IMR-90 (cell line): ENCODE measurements at regions not wholly inside any gene's neighbourhood (a gene's known extent, or its start where the extent isn't known, plus 50 kb on each side); places are given as distances from the start of the nearest gene placed in this dataset.

Experiments used
- ATAC-seq: fragments of 200-7000 bp; cut with Tn5 transposase; 2 replicates; pipeline ENCODE4 v1.9.1; 2020; ENCODE audit warnings: low read depth, mild to moderate bottlenecking, moderate library complexity
- BruUV-seq: library from RNA; stranded (reverse); fragments of 400-500 nt; replicated peaks from 2 replicates; lab custom pipeline; 2021; lab: Mats Ljungman, UMichigan
- CTCF ChIA-PET: fragments of 300-600 bp; formaldehyde crosslinking; extraction: SDS; loops from one replicate; lab custom pipeline; 2021; ENCODE audit warnings: antibody characterized with exemption; lab: Yijun Ruan, JAX
- POLR2A ChIA-PET: fragments of 300-600 bp; sonication (Branson Sonifier 250); formaldehyde crosslinking; loops from one replicate; lab custom pipeline; 2022; ENCODE audit warnings: antibody characterized with exemption; ENCODE audit not compliant: unreplicated experiment; lab: Charles Lee
- DNase-seq: peaks from one replicate; pipeline ENCODE4 v3.0.0; 2013
- H2AFZ ChIP-seq: replicated peaks from 2 replicates; pipeline ENCODE3; 2013; ENCODE audit warnings: low read length, mild to moderate bottlenecking; ENCODE audit not compliant: poor library complexity
- H2AK5ac ChIP-seq: 2 replicates; pipeline ENCODE4 v1.6.1; 2013; ENCODE audit warnings: low read depth, low read length, inconsistent platforms
- H2AK9ac ChIP-seq: replicated peaks from 2 replicates; pipeline ENCODE3; 2013; ENCODE audit warnings: mild to moderate bottlenecking, low read depth, low read length, moderate library complexity; ENCODE audit not compliant: poor library complexity
- H2BK120ac ChIP-seq: 2 replicates; pipeline ENCODE4 v1.6.1; 2013; ENCODE audit warnings: low read depth, low read length, inconsistent platforms
- H2BK15ac ChIP-seq: 3 replicates; pipeline ENCODE4 v1.6.1; 2013; ENCODE audit warnings: low read depth, low read length, inconsistent platforms
- H2BK20ac ChIP-seq: 2 replicates; pipeline ENCODE4 v1.6.1; 2013; ENCODE audit warnings: low read depth, mild to moderate bottlenecking, inconsistent platforms, low read length, moderate library complexity
- H2BK5ac ChIP-seq: 2 replicates; pipeline ENCODE4 v1.6.1; 2013; ENCODE audit warnings: mild to moderate bottlenecking, low read depth, low read length, inconsistent platforms; ENCODE audit not compliant: poor library complexity, severe bottlenecking
- H3K14ac ChIP-seq: replicated peaks from 2 replicates; pipeline ENCODE4 v1.6.1; 2013; ENCODE audit warnings: low read depth, low read length, inconsistent platforms
- H3K18ac ChIP-seq: 2 replicates; pipeline ENCODE4 v1.6.1; 2013; ENCODE audit warnings: low read depth, low read length, control low read depth
- H3K23ac ChIP-seq: 2 replicates; pipeline ENCODE4 v1.6.1; 2013; ENCODE audit warnings: low read depth, low read length, inconsistent platforms
- H3K27ac ChIP-seq: 2 replicates; pipeline ENCODE4 v1.5.1; 2013; ENCODE audit warnings: mild to moderate bottlenecking, control low read depth, low read length; ENCODE audit not compliant: insufficient read depth
- H3K27me3 ChIP-seq: 2 replicates; pipeline ENCODE4 v1.6.1; 2013; ENCODE audit warnings: low read length; ENCODE audit not compliant: control insufficient read depth, insufficient read depth
- H3K36me3 ChIP-seq: 2 replicates; pipeline ENCODE4 v1.6.1; 2013; ENCODE audit warnings: low read length, mixed read lengths; ENCODE audit not compliant: control insufficient read depth, insufficient read depth
- H3K4ac ChIP-seq: 2 replicates; pipeline ENCODE4 v1.6.1; 2013; ENCODE audit warnings: low read depth, low read length, inconsistent platforms
- H3K4me1 ChIP-seq: 2 replicates; pipeline ENCODE4 v1.6.1; 2013; ENCODE audit warnings: low read length, mixed read lengths; ENCODE audit not compliant: control insufficient read depth, insufficient read depth
- H3K4me2 ChIP-seq: 2 replicates; pipeline ENCODE4 v1.6.1; 2013; ENCODE audit warnings: low read depth, mild to moderate bottlenecking, control low read depth, low read length, moderate library complexity
- H3K4me3 ChIP-seq: 2 replicates; pipeline ENCODE4 v1.5.1; 2013; ENCODE audit warnings: low read depth, mild to moderate bottlenecking, control low read depth, low read length, moderate library complexity; ENCODE audit not compliant: insufficient read depth
- H3K56ac ChIP-seq: 2 replicates; pipeline ENCODE4 v1.6.1; 2013; ENCODE audit warnings: low read length, inconsistent platforms; ENCODE audit not compliant: insufficient read depth; ENCODE audit errors: extremely low read depth
- H3K79me1 ChIP-seq, 2 experiments: 2 replicates each; pipeline ENCODE4 v1.6.1; 2013; ENCODE audit warnings: low read length in 2 of 2, inconsistent platforms in 1 of 2, low read depth in 1 of 2
- H3K9ac ChIP-seq: 2 replicates; pipeline ENCODE4 v1.6.1; 2013; ENCODE audit warnings: low read depth, low read length, control low read depth
- H3K9me1 ChIP-seq: 2 replicates; pipeline ENCODE4 v1.6.1; 2013; ENCODE audit warnings: low read length, inconsistent platforms; ENCODE audit not compliant: insufficient read depth
- H3K9me3 ChIP-seq: 2 replicates; pipeline ENCODE4 v1.6.1; 2013; ENCODE audit warnings: low read length; ENCODE audit not compliant: control insufficient read depth, insufficient read depth
- H4K20me1 ChIP-seq: 2 replicates; pipeline ENCODE4 v1.6.1; 2013; ENCODE audit warnings: low read length, inconsistent platforms; ENCODE audit not compliant: insufficient read depth
- H4K5ac ChIP-seq: 2 replicates; pipeline ENCODE4 v1.6.1; 2013; ENCODE audit warnings: mild to moderate bottlenecking, low read depth, low read length, control low read depth
- H4K8ac ChIP-seq, 2 experiments: 2 replicates each; pipeline ENCODE4 v1.6.1; 2013; ENCODE audit warnings: low read depth in 2 of 2, low read length in 2 of 2, control low read depth in 1 of 2, inconsistent platforms in 1 of 2
- H4K91ac ChIP-seq: 2 replicates; pipeline ENCODE4 v1.6.1; 2013; ENCODE audit warnings: low read depth, low read length, inconsistent platforms; ENCODE audit not compliant: insufficient read depth
- BHLHE40 ChIP-seq: fragments of 150-350 bp; IDR thresholded peaks from 2 replicates; pipeline ENCODE4 v1.6.1; 2016; ENCODE audit warnings: mild to moderate bottlenecking, low read depth, low read length
- MAFK ChIP-seq: IDR thresholded peaks from 2 replicates; pipeline ENCODE4 v1.6.1; 2012; ENCODE audit warnings: low read depth, low read length, improper control_type of control experiment
- NFE2L2 ChIP-seq: fragments of 150-350 bp; IDR thresholded peaks from 2 replicates; pipeline ENCODE4 v1.6.1; 2016; ENCODE audit warnings: low read depth, mild to moderate bottlenecking, low read length
- POLR2A ChIP-seq: IDR thresholded peaks from 2 replicates; pipeline ENCODE4 v1.6.1; 2012; ENCODE audit warnings: mild to moderate bottlenecking, low read depth, low read length
- WGBS, 2 experiments: methylation state at CpG; one replicate each; pipeline versions ENCODE4 v1.1.5 to v1.1.7; 2013; ENCODE audit warnings: missing lambda C conversion rate in 2 of 2; ENCODE audit not compliant: insufficient read length in 1 of 2; ENCODE audit errors: extremely low coverage in 2 of 2; 5-methylcytosine and 5-hydroxymethylcytosine counted together
- dilution Hi-C: fragments of 300-500 bp; cut with HindIII; formaldehyde crosslinking; loops from one replicate; pipeline ENCODE4 v1.14.3; 2018; ENCODE audit warnings: low sequenced_read_pairs; ENCODE audit not compliant: unreplicated experiment
- in situ Hi-C: fragments of 300-500 bp; cut with MboI; formaldehyde crosslinking; loops from 3 replicates; pipeline ENCODE4 v1.14.3; 2019; ENCODE audit warnings: low sequenced_read_pairs, inconsistent platforms, mixed read lengths
- intact Hi-C: fragments of 100-400 bp; cut with micrococcal nuclease; formaldehyde crosslinking; loops from 2 replicates; pipeline ENCODE4 v1.10.0; 2022
- TF ChIP-seq, protein P1 (sequence below): fragments of 150-350 bp; IDR thresholded peaks from 2 replicates; pipeline ENCODE4 v1.6.1; 2016; ENCODE audit warnings: low read depth, mild to moderate bottlenecking, low read length, moderate library complexity, borderline replicate concordance

DNA sequence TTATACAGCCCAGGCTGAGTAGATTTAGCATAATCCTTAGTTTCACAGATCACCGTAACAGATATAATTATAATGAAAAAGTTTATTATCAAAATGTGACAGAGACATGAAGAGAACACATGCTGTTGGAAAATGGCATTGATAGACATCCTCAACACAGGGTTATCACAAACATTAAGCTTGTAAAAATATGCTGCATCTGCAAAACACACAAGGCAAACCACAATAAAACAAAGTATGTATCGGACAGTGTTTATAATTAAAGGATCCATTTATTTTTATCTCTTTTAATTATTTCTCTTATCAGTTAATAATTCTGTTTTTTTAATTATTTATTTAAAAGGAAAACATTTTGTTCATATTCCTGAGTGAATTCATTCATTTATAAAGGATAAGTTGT is 829.9 kb upstream of the CDH9 start:
- Histone ChIP-seq H3K79me1 (no peaks in the 10 kb centered on the region), H2AFZ (no peak overlapping the region), H4K91ac (no peak overlapping the region), H3K4ac (no peak overlapping the region), H2BK120ac (no peak overlapping the region), H3K56ac (no peak overlapping the region), H3K27me3 (no peaks in the 10 kb centered on the region), H4K8ac (no peak overlapping the region), H2AK5ac (no peak overlapping the region), H2BK15ac (no peak overlapping the region), H2AK9ac (no peak overlapping the region), H3K27ac (no peak overlapping the region), H3K4me3 (no peak overlapping the region), H3K4me2 (no peak overlapping the region), H3K23ac (no peak overlapping the region), H3K36me3 (no peaks in the 10 kb centered on the region), H3K14ac (no peak overlapping the region), H3K9me3 (peaks cover 2% of the 10 kb centered on the region; the same call in 1 of the 2 replicates), H2BK20ac (no peak overlapping the region), H3K9me1 (no peaks in the 10 kb centered on the region), H4K20me1 (no peaks in the 10 kb centered on the region), H3K9ac (no peak overlapping the region), H4K5ac (no peak overlapping the region), H3K4me1 (no peaks in the 10 kb centered on the region), H3K18ac (no peak overlapping the region), H2BK5ac (no peak overlapping the region)
- ATAC-seq, result no peak
- TF ChIP-seq POLR2A (no peak), NFE2L2 (no peak), BHLHE40 (no peak), MAFK (peak; percentile 30; the same call in 1 of the 2 replicates)
- TF ChIP-seq, protein P1, sequence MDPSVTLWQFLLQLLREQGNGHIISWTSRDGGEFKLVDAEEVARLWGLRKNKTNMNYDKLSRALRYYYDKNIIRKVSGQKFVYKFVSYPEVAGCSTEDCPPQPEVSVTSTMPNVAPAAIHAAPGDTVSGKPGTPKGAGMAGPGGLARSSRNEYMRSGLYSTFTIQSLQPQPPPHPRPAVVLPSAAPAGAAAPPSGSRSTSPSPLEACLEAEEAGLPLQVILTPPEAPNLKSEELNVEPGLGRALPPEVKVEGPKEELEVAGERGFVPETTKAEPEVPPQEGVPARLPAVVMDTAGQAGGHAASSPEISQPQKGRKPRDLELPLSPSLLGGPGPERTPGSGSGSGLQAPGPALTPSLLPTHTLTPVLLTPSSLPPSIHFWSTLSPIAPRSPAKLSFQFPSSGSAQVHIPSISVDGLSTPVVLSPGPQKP, result no peak
- in situ Hi-C loops (no loop called here), intact Hi-C loops (no loop called here), dilution Hi-C loops (no loop called here)
- CTCF ChIA-PET, result no interaction called here
- no TSS peak for BruUV-seq
- DNase-seq, result no peak
- POLR2A ChIA-PET, result no interaction called here
- WGBS, 2 experiments, result no CpG with 5 or more reads among the region's 2 CpGs
